Endothelial cell of umbilical vein (primary cell): ENCODE measurements at regions not wholly inside any gene's neighbourhood (a gene's known extent, or its start where the extent isn't known, plus 50 kb on each side); places are given as distances from the start of the nearest gene placed in this dataset.

ENCODE experiments used
- BruUV-seq: library from RNA; stranded (reverse); fragments of 400-500 nt; replicated peaks from 2 replicates; lab custom pipeline; 2021; lab: Mats Ljungman, UMichigan
- CTCF ChIA-PET: fragments of 300-600, 350-600 bp; sonication (Branson Sonifier 250); formaldehyde crosslinking; loops from one replicate; lab custom pipeline; 2021; ENCODE audit warnings: antibody characterized with exemption, inconsistent platforms; lab: Charles Lee
- POLR2A ChIA-PET: fragments of 300-600, 350-600 bp; sonication (Branson Sonifier 250); formaldehyde crosslinking; loops from one replicate; lab custom pipeline; 2021; ENCODE audit warnings: antibody characterized with exemption, inconsistent platforms; lab: Charles Lee
- DNase-seq: peaks from one replicate; pipeline ENCODE4 v3.0.0-alpha.2; 2011; ENCODE audit warnings: low read depth, low spot score
- FAIRE-seq: peaks from 2 replicates; lab custom pipeline; 2011; peaks lifted over from hg19 to GRCh38; lab: Jason Lieb, UNC
- H2AFZ ChIP-seq: 2 replicates; pipeline ENCODE4 v1.6.0; 2012; ENCODE audit warnings: low read depth, low read length, control low read depth, inconsistent platforms
- H3K27ac ChIP-seq: 2 replicates; pipeline ENCODE4 v1.5.1; 2011; ENCODE audit warnings: low read depth, mild to moderate bottlenecking, control low read depth, low read length, moderate library complexity; ENCODE audit not compliant: insufficient read depth
- H3K27me3 ChIP-seq, 2 experiments: 2 replicates each; pipeline versions ENCODE4 v1.6.0 to v1.6.1; 2011; ENCODE audit warnings: low read length in 2 of 2, mixed read lengths in 1 of 2; ENCODE audit not compliant: control insufficient read depth in 2 of 2, insufficient read depth in 2 of 2
- H3K36me3 ChIP-seq, 2 experiments: 2 replicates in 1 of 2; 3 replicates in 1 of 2; pipeline ENCODE4 v1.5.1; 2011; ENCODE audit warnings: low read length in 2 of 2, mild to moderate bottlenecking in 1 of 2, moderate library complexity in 1 of 2; ENCODE audit not compliant: control insufficient read depth in 2 of 2, insufficient read depth in 2 of 2; ENCODE audit errors: extremely low read depth in 1 of 2
- H3K4me1 ChIP-seq: 3 replicates; pipeline ENCODE4 v1.5.1; 2011; ENCODE audit warnings: mild to moderate bottlenecking, low read length; ENCODE audit not compliant: control insufficient read depth, insufficient read depth; ENCODE audit errors: extremely low read depth
- H3K4me2 ChIP-seq: 2 replicates; pipeline ENCODE4 v1.6.1; 2011; ENCODE audit warnings: low read length, control low read depth, mixed read lengths; ENCODE audit not compliant: insufficient read depth
- H3K4me3 ChIP-seq, 3 experiments: fragments of 200-600 bp in 1 of 3; sonication (generic), shearing (Covaris generic) in 1 of 3; replicated peaks in 1 of 3; 2 replicates each; pipeline ENCODE4 v1.5.1; 2011 to 2016; ENCODE audit warnings: control low read depth in 3 of 3, low read length in 3 of 3, mild to moderate bottlenecking in 2 of 3, inconsistent platforms in 1 of 3, low read depth in 1 of 3, moderate library complexity in 1 of 3; ENCODE audit not compliant: insufficient read depth in 1 of 3
- H3K79me2 ChIP-seq: 2 replicates; pipeline ENCODE4 v1.6.0; 2012; ENCODE audit warnings: low read length, inconsistent platforms; ENCODE audit not compliant: control insufficient read depth, insufficient read depth
- H3K9ac ChIP-seq: replicated peaks from 2 replicates; pipeline ENCODE3; 2011; ENCODE audit warnings: low read length, control low read depth; ENCODE audit not compliant: insufficient read depth; ENCODE audit errors: extremely low read depth
- H3K9me1 ChIP-seq: replicated peaks from 3 replicates; pipeline ENCODE4 v1.6.0; 2011; ENCODE audit warnings: mild to moderate bottlenecking, low read length; ENCODE audit not compliant: control insufficient read depth, insufficient read depth; ENCODE audit errors: extremely low read depth
- H3K9me3 ChIP-seq: replicated peaks from 2 replicates; pipeline ENCODE4 v1.5.1; 2012; ENCODE audit warnings: low read length, inconsistent platforms; ENCODE audit not compliant: control insufficient read depth, insufficient read depth
- H4K20me1 ChIP-seq: replicated peaks from 2 replicates; pipeline ENCODE3; 2011; ENCODE audit warnings: mild to moderate bottlenecking, low read length; ENCODE audit not compliant: control insufficient read depth, insufficient read depth; ENCODE audit errors: extremely low read depth
- EZH2 ChIP-seq: IDR thresholded peaks from 2 replicates; pipeline ENCODE4 v1.6.1; 2012; ENCODE audit warnings: borderline replicate concordance, low read depth, mild to moderate bottlenecking, moderate library complexity, low read length, inconsistent platforms; ENCODE audit not compliant: severe bottlenecking
- FOS ChIP-seq: IDR thresholded peaks from 2 replicates; pipeline ENCODE4 v1.6.1; 2011; ENCODE audit warnings: mild to moderate bottlenecking, low read length, moderate library complexity, borderline replicate concordance; ENCODE audit not compliant: insufficient read depth
- GATA2 ChIP-seq: IDR thresholded peaks from 2 replicates; pipeline ENCODE4 v1.7.0; 2011; ENCODE audit warnings: low read depth, mild to moderate bottlenecking, moderate library complexity, mixed read lengths, low read length; ENCODE audit not compliant: insufficient read length, insufficient read depth
- JUN ChIP-seq: IDR thresholded peaks from 2 replicates; pipeline ENCODE4 v1.6.1; 2011; ENCODE audit warnings: borderline replicate concordance, low read depth; ENCODE audit not compliant: insufficient read length, insufficient read depth
- MYC ChIP-seq: IDR thresholded peaks from one replicate; pipeline ENCODE4 v1.6.1; 2011; ENCODE audit warnings: mild to moderate bottlenecking, low read depth, low read length
- POLR2A ChIP-seq: IDR thresholded peaks from 2 replicates; pipeline ENCODE4 v1.6.1; 2012; ENCODE audit warnings: low read depth, mild to moderate bottlenecking, control low read depth, low read length
- POLR2AphosphoS5 ChIP-seq: IDR thresholded peaks from 2 replicates; pipeline ENCODE4 v1.6.1; 2012; ENCODE audit warnings: low read depth, mild to moderate bottlenecking, control low read depth, low read length, moderate library complexity; ENCODE audit not compliant: insufficient read depth
- dilution Hi-C: fragments of 300-500 bp; cut with MboI; formaldehyde crosslinking; loops from one replicate; pipeline ENCODE4 v1.15.0; 2019; ENCODE audit warnings: low sequenced_read_pairs; ENCODE audit not compliant: extremely low pct_ligation_motif_present
- intact Hi-C: fragments of 100-400 bp; cut with micrococcal nuclease; formaldehyde crosslinking; loops from one replicate; pipeline ENCODE4 v1.10.0; 2022
- TF ChIP-seq, protein P1 (sequence below), 2 donors: IDR thresholded peaks; 1 replicate in 1 of 2; 2 replicates in 1 of 2; pipeline ENCODE4 v1.5.1; 2011; ENCODE audit warnings: low read length in 2 of 2, mild to moderate bottlenecking in 2 of 2, moderate library complexity in 2 of 2, control low read depth in 1 of 2, inconsistent platforms in 1 of 2, low read depth in 1 of 2; ENCODE audit not compliant: insufficient read depth in 1 of 2; ENCODE audit errors: extremely low read depth in 1 of 2
- TF ChIP-seq, protein P2 (sequence below): IDR thresholded peaks from 2 replicates; pipeline ENCODE4 v1.6.1; 2011; ENCODE audit not compliant: insufficient read depth, insufficient read length

DNA sequence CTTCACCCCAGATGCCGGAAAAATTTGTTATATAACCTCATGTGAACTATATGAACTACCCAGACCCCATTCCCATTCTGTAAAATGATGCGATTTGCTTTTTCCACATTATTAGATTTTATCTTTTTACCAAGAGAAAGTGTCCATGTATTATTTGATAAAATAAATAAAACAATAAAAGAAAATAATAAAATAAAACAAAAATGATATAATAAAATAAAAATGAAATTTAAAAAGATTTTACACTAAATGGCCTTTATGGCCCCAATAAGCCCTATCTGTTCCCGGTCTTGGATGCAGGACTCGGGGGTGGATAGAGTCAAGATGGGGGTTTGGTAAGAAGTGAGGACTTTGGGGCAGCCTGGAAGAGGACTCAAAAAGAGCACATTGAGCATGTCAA, 357.2 kb downstream of the MATN1 start:
- Histone ChIP-seq H3K36me3 (no peaks in the 10 kb centered on the region), H3K27me3 (no peaks in the 10 kb centered on the region), H3K9me3 (no peaks in the 10 kb centered on the region), H3K79me2 (no peaks in the 10 kb centered on the region), H3K4me1 (no peaks in the 10 kb centered on the region), H3K4me3 (no peak overlapping the region), H3K9me1 (no peaks in the 10 kb centered on the region), H3K9ac (no peak overlapping the region), H3K4me2 (no peak overlapping the region), H4K20me1 (no peaks in the 10 kb centered on the region), H3K27ac (no peak overlapping the region), H2AFZ (no peak overlapping the region)
- no TSS peak for BruUV-seq
- no peak for TF ChIP-seq GATA2
- TF ChIP-seq, protein P1, sequence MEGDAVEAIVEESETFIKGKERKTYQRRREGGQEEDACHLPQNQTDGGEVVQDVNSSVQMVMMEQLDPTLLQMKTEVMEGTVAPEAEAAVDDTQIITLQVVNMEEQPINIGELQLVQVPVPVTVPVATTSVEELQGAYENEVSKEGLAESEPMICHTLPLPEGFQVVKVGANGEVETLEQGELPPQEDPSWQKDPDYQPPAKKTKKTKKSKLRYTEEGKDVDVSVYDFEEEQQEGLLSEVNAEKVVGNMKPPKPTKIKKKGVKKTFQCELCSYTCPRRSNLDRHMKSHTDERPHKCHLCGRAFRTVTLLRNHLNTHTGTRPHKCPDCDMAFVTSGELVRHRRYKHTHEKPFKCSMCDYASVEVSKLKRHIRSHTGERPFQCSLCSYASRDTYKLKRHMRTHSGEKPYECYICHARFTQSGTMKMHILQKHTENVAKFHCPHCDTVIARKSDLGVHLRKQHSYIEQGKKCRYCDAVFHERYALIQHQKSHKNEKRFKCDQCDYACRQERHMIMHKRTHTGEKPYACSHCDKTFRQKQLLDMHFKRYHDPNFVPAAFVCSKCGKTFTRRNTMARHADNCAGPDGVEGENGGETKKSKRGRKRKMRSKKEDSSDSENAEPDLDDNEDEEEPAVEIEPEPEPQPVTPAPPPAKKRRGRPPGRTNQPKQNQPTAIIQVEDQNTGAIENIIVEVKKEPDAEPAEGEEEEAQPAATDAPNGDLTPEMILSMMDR (IDR thresholded peaks at IDR 0.05; ENCODE audit: extremely low read depth in 1 of 2, insufficient read depth in 1 of 2, low read depth in 1 of 2, low read length in 2 of 2) = no peak
- TF ChIP-seq, protein P2, sequence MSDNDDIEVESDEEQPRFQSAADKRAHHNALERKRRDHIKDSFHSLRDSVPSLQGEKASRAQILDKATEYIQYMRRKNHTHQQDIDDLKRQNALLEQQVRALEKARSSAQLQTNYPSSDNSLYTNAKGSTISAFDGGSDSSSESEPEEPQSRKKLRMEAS = no peak
- TF ChIP-seq FOS = no peak
- no peak for TF ChIP-seq POLR2AphosphoS5
- TF ChIP-seq MYC = no peak
- TF ChIP-seq JUN = no peak
- no peak for TF ChIP-seq EZH2
- TF ChIP-seq POLR2A = no peak
- POLR2A ChIA-PET = no interaction called here
- CTCF ChIA-PET = interaction anchor here (4.2 kb wide), 1 partner anchor 14 kb away, joined by 25 read pairs; no protein-coding TSS in a partner anchor
- dilution Hi-C loops (no loop called here), intact Hi-C loops (no loop called here)
- DNase-seq = no peak
- no peak for FAIRE-seq
